ENCODE measurements at regions not wholly inside any gene's neighbourhood (a gene's known extent, or its start where the extent isn't known, plus 50 kb on each side); places are given as distances from the start of the nearest gene placed in this dataset.
"Not testable (repeated sequence)": the region's sequence is repeated elsewhere in the genome, so short reads cannot be mapped to it uniquely, and the experiment has no call there.

DNA sequence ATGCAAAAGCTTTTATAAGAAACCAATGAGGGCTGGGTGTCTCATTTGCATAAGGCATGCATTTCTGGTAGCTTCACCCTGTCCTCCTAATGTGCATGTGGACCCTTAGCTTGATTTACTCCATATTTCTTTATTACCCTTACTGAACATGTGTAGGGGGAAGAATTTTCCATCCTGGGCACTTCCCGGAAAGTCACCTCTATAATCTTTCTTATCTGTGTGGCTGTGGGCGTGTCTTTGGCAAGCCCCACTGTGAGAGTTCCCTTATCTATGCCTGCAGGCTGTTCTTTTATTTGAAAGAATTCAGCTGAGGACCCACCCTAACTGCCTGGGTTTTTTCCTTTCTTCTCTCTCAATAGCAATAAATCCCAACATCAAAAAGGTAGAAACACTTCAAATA is 627.8 kb downstream of the DOK5 start:
- Histone ChIP-seq H3K27ac (ENCODE audit: low read depth in 2 of 2, low read length in 1 of 2) (no peak overlapping the region), H3K4me1 (ENCODE audit: control insufficient read depth in 2 of 2, insufficient read depth in 2 of 2, low read length in 1 of 2) (no peaks in the 10 kb centered on the region), H3K36me3 (ENCODE audit: control insufficient read depth in 2 of 2, insufficient read depth in 2 of 2, low read length in 1 of 2) (no peaks in the 10 kb centered on the region), H3K9me3 (ENCODE audit: control insufficient read depth in 2 of 2, insufficient read depth in 1 of 2, low read depth in 1 of 2, low read length in 1 of 2) (no peaks in the 10 kb centered on the region), H3K4me3 (ENCODE audit: low read depth in 1 of 2, low read length in 2 of 2) (no peak overlapping the region), H3K27me3 (ENCODE audit: control insufficient read depth in 1 of 2, insufficient read depth in 2 of 2, low read length in 2 of 2) (no peaks in the 10 kb centered on the region)
- 42 to 51% methylated on average over 2 of the region's 2 CpGs for WGBS, 2 donors

DNA sequence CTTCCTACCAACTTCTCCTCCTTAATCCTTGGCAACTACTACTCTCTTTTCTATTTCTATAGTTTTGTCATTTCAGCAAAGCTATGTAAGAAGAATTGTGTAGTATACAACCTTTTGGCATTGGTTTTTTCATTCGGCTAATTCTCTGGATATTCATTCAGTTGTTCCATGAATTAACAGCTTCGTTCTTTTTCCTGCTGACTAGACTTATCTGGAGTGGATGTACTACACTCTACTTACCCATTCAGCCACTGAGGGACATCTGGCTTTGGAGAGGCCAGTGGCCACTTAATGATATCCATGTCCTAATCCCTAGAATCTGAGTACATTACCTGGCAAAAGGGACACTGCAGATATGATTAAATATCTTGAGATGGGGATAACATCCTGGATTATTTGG is 623.9 kb downstream of the DOK5 start:
- Histone ChIP-seq H3K4me1 (ENCODE audit: control insufficient read depth in 2 of 2, insufficient read depth in 2 of 2, low read length in 1 of 2) (no peaks in the 10 kb centered on the region), H3K27ac (ENCODE audit: low read depth in 2 of 2, low read length in 1 of 2) (no peak overlapping the region), H3K36me3 (ENCODE audit: control insufficient read depth in 2 of 2, insufficient read depth in 2 of 2, low read length in 1 of 2) (no peaks in the 10 kb centered on the region), H3K27me3 (ENCODE audit: control insufficient read depth in 1 of 2, insufficient read depth in 2 of 2, low read length in 2 of 2) (no peaks in the 10 kb centered on the region), H3K9me3 (ENCODE audit: control insufficient read depth in 2 of 2, insufficient read depth in 1 of 2, low read depth in 1 of 2, low read length in 1 of 2) (no peaks in the 10 kb centered on the region), H3K4me3 (ENCODE audit: low read depth in 1 of 2, low read length in 2 of 2) (no peak overlapping the region)
- 87% methylated on average over 2 of the region's 2 CpGs for WGBS, 2 donors

DNA sequence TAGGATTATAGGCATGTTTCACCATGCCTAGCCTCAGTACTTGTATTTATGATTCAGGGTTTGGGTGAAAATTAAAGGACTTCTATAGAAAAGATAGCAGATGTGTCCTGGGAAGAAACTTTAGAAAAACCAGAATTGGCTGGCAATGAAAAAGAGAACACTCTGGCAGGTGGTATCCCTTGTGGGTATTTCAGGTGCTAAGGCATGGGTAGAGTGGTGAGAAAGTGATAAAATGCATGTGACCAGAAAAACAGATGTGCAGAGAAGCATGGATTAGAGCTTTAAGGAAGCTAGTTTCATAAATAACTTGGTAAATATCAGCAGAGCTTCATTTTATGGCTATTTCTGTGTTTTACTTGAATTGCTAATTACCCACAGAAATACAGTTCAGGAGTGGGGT is 622.2 kb downstream of the DOK5 start:
- H3K4me1 ChIP-seq (ENCODE audit: control insufficient read depth in 2 of 2, insufficient read depth in 2 of 2, low read length in 1 of 2) = no peaks in the 10 kb centered on the region
- no peaks in the 10 kb centered on the region for H3K9me3 ChIP-seq (ENCODE audit: control insufficient read depth in 2 of 2, insufficient read depth in 1 of 2, low read depth in 1 of 2, low read length in 1 of 2)
- no peaks in the 10 kb centered on the region for H3K36me3 ChIP-seq (ENCODE audit: control insufficient read depth in 2 of 2, insufficient read depth in 2 of 2, low read length in 1 of 2)
- H3K27me3 ChIP-seq (ENCODE audit: control insufficient read depth in 1 of 2, insufficient read depth in 2 of 2, low read length in 2 of 2) = no peaks in the 10 kb centered on the region
- H3K27ac ChIP-seq (ENCODE audit: low read depth in 2 of 2, low read length in 1 of 2) = no peak overlapping the region
- no peak overlapping the region for H3K4me3 ChIP-seq (ENCODE audit: low read depth in 1 of 2, low read length in 2 of 2)

- H3K36me3 ChIP-seq (ENCODE audit: control insufficient read depth in 2 of 2, insufficient read depth in 2 of 2, low read length in 1 of 2) = no peaks in the 10 kb centered on the region
- no peaks in the 10 kb centered on the region for H3K4me1 ChIP-seq (ENCODE audit: control insufficient read depth in 2 of 2, insufficient read depth in 2 of 2, low read length in 1 of 2)
- H3K27me3 ChIP-seq (ENCODE audit: control insufficient read depth in 1 of 2, insufficient read depth in 2 of 2, low read length in 2 of 2) = no peaks in the 10 kb centered on the region
- WGBS, 2 donors = 23 to 24% methylated on average over 4 of the region's 4 CpGs
- H3K4me3 ChIP-seq (ENCODE audit: low read depth in 1 of 2, low read length in 2 of 2) = no peak overlapping the region
- no peaks in the 10 kb centered on the region for H3K9me3 ChIP-seq (ENCODE audit: control insufficient read depth in 2 of 2, insufficient read depth in 1 of 2, low read depth in 1 of 2, low read length in 1 of 2)
- H3K27ac ChIP-seq (ENCODE audit: low read depth in 2 of 2, low read length in 1 of 2) = no peak overlapping the region
These were observed 620.5 kb downstream of the DOK5 start for GRCh38 chr20:55095745-55096400.

- WGBS, 2 donors = 76 to 86% methylated on average over 12 of the region's 12 CpGs
- Histone ChIP-seq H3K27ac (ENCODE audit: low read depth in 2 of 2, low read length in 1 of 2) (no peak overlapping the region), H3K36me3 (ENCODE audit: control insufficient read depth in 2 of 2, insufficient read depth in 2 of 2, low read length in 1 of 2) (no peaks in the 10 kb centered on the region), H3K4me3 (ENCODE audit: low read depth in 1 of 2, low read length in 2 of 2) (no peak overlapping the region), H3K27me3 (ENCODE audit: control insufficient read depth in 1 of 2, insufficient read depth in 2 of 2, low read length in 2 of 2) (no peaks in the 10 kb centered on the region), H3K4me1 (ENCODE audit: control insufficient read depth in 2 of 2, insufficient read depth in 2 of 2, low read length in 1 of 2) (no peaks in the 10 kb centered on the region), H3K9me3 (ENCODE audit: control insufficient read depth in 2 of 2, insufficient read depth in 1 of 2, low read depth in 1 of 2, low read length in 1 of 2) (no peaks in the 10 kb centered on the region)
These were observed 619.0 kb downstream of the DOK5 start for GRCh38 chr20:55094353-55094861.

DNA sequence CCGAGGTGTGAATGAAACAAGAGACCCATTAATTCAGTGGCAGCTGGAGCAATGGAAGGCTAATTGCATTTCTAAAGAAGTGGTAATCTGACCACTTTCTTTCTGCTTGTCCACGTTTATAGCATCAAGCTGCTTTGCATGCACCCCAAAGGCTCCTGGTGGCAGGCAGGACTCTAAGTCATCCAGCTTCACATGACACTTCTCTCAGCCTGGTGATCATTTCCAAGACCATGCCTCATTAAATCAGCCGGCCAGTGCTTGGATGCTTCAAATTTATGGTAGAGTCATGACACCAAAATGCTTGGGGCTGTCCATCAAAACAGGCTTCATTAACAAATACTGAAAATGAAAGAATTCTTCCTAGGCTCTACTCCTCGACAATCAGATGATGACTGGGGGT is 614.9 kb downstream of the DOK5 start:
- no peaks in the 10 kb centered on the region for H3K27me3 ChIP-seq (ENCODE audit: control insufficient read depth in 1 of 2, insufficient read depth in 2 of 2, low read length in 2 of 2)
- no peaks in the 10 kb centered on the region for H3K9me3 ChIP-seq (ENCODE audit: control insufficient read depth in 2 of 2, insufficient read depth in 1 of 2, low read depth in 1 of 2, low read length in 1 of 2)
- 62 to 63% methylated on average over 4 of the region's 4 CpGs for WGBS, 2 donors
- H3K36me3 ChIP-seq (ENCODE audit: control insufficient read depth in 2 of 2, insufficient read depth in 2 of 2, low read length in 1 of 2) = no peaks in the 10 kb centered on the region
- no peak overlapping the region for H3K27ac ChIP-seq (ENCODE audit: low read depth in 2 of 2, low read length in 1 of 2)
- no peaks in the 10 kb centered on the region for H3K4me1 ChIP-seq (ENCODE audit: control insufficient read depth in 2 of 2, insufficient read depth in 2 of 2, low read length in 1 of 2)
- H3K4me3 ChIP-seq (ENCODE audit: low read depth in 1 of 2, low read length in 2 of 2) = no peak overlapping the region

DNA sequence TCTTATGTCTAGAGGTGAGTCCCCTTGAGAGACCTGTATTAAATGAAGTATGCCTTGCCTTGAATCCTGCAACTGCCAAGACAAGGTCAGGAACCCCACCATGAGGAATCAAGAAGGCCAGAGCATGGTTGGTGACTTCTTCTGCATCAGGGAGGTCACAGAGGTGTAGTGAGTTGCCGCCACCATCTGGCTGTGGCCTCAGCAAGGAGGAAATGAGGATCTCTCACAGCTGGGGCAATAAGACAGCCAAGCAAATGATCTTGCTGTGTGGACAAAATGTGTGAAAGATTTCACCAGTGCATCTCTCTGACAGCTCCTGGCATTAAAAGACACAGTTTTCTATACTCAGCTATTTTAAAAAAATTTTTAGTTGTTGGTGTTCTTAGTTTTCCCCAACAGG is 611.0 kb downstream of the DOK5 start:
- Histone ChIP-seq H3K4me3 (ENCODE audit: low read depth in 1 of 2, low read length in 2 of 2) (no peak overlapping the region), H3K4me1 (ENCODE audit: control insufficient read depth in 2 of 2, insufficient read depth in 2 of 2, low read length in 1 of 2) (no peaks in the 10 kb centered on the region), H3K27ac (ENCODE audit: low read depth in 2 of 2, low read length in 1 of 2) (no peak overlapping the region), H3K36me3 (ENCODE audit: control insufficient read depth in 2 of 2, insufficient read depth in 2 of 2, low read length in 1 of 2) (no peaks in the 10 kb centered on the region), H3K9me3 (ENCODE audit: control insufficient read depth in 2 of 2, insufficient read depth in 1 of 2, low read depth in 1 of 2, low read length in 1 of 2) (no peaks in the 10 kb centered on the region), H3K27me3 (ENCODE audit: control insufficient read depth in 1 of 2, insufficient read depth in 2 of 2, low read length in 2 of 2) (no peaks in the 10 kb centered on the region)
- WGBS, 2 donors = 80 to 95% methylated on average over 1 of the region's 1 CpG

DNA sequence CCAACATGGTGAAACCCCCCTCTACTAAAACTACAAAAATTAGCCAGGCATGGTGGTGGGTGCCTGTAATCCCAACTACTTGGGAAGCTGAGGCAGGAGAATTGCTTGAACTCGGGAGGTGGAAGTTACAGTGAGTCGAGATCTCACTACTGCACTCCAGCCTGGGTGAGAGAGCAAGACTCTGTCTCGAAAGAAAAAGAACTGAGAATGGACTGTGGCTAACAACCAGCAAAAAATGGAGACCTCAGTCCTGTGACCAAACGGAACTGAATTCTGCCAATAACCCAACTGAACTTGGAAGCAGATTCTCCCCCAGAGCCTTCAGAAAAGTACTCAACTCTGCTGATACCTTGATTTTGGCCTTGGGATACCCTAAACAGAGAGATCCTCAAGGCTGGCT is 604.5 kb downstream of the DOK5 start:
- Histone ChIP-seq H3K4me3 (ENCODE audit: low read depth in 1 of 2, low read length in 2 of 2) (no peak overlapping the region), H3K4me1 (ENCODE audit: control insufficient read depth in 2 of 2, insufficient read depth in 2 of 2, low read length in 1 of 2) (no peaks in the 10 kb centered on the region), H3K9me3 (ENCODE audit: control insufficient read depth in 2 of 2, insufficient read depth in 1 of 2, low read depth in 1 of 2, low read length in 1 of 2) (no peaks in the 10 kb centered on the region), H3K27ac (ENCODE audit: low read depth in 2 of 2, low read length in 1 of 2) (no peak overlapping the region), H3K36me3 (ENCODE audit: control insufficient read depth in 2 of 2, insufficient read depth in 2 of 2, low read length in 1 of 2) (no peaks in the 10 kb centered on the region), H3K27me3 (ENCODE audit: control insufficient read depth in 1 of 2, insufficient read depth in 2 of 2, low read length in 2 of 2) (no peaks in the 10 kb centered on the region)
- WGBS, 2 donors = 82 to 85% methylated on average over 4 of the region's 4 CpGs

GRCh38 chr20:55074266-55074840 is 599.0 kb downstream of the DOK5 start:
- WGBS, 2 donors = 93 to 95% methylated on average over 19 of the region's 19 CpGs
- H3K27ac ChIP-seq (ENCODE audit: low read depth in 2 of 2, low read length in 1 of 2); H3K4me1 ChIP-seq (ENCODE audit: control insufficient read depth in 2 of 2, insufficient read depth in 2 of 2, low read length in 1 of 2); H3K36me3 ChIP-seq (ENCODE audit: control insufficient read depth in 2 of 2, insufficient read depth in 2 of 2, low read length in 1 of 2); H3K27me3 ChIP-seq (ENCODE audit: control insufficient read depth in 1 of 2, insufficient read depth in 2 of 2, low read length in 2 of 2); H3K9me3 ChIP-seq (ENCODE audit: control insufficient read depth in 2 of 2, insufficient read depth in 1 of 2, low read depth in 1 of 2, low read length in 1 of 2); H3K4me3 ChIP-seq (ENCODE audit: low read depth in 1 of 2, low read length in 2 of 2): not testable (repeated sequence)

DNA sequence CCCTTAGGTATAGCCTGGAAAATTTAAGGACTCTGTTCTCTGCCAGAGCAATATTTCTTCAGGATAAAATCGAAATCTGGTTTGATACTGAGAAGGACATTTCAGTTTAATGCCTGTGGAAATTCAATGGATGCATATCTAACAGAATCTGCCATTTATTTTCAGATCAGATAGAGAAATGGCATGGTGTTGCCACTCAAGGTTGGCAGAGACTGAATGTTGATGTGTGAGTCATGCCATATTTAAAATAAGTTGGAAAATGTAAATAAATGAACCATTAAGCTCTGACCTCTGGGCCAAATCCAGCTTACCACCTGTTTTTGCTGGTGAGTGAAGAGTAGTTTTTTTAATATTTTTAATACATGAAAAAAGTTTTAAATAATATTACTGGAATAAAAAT is 594.6 kb downstream of the DOK5 start:
- 43 to 54% methylated on average over 1 of the region's 1 CpG for WGBS, 2 donors
- Histone ChIP-seq H3K4me1 (ENCODE audit: control insufficient read depth in 2 of 2, insufficient read depth in 2 of 2, low read length in 1 of 2) (no peaks in the 10 kb centered on the region), H3K4me3 (ENCODE audit: low read depth in 1 of 2, low read length in 2 of 2) (no peak overlapping the region), H3K9me3 (ENCODE audit: control insufficient read depth in 2 of 2, insufficient read depth in 1 of 2, low read depth in 1 of 2, low read length in 1 of 2) (no peaks in the 10 kb centered on the region), H3K27me3 (ENCODE audit: control insufficient read depth in 1 of 2, insufficient read depth in 2 of 2, low read length in 2 of 2) (no peaks in the 10 kb centered on the region), H3K27ac (ENCODE audit: low read depth in 2 of 2, low read length in 1 of 2) (no peak overlapping the region), H3K36me3 (ENCODE audit: control insufficient read depth in 2 of 2, insufficient read depth in 2 of 2, low read length in 1 of 2) (no peaks in the 10 kb centered on the region)
